Calu3 (cell line): ENCODE measurements at regions not wholly inside any gene's neighbourhood (a gene's known extent, or its start where the extent isn't known, plus 50 kb on each side); places are given as distances from the start of the nearest gene placed in this dataset.

ENCODE experiments used
- BruUV-seq: library from RNA; stranded (reverse); fragments of 400-500 nt; replicated peaks from 2 replicates; lab custom pipeline; 2021; lab: Mats Ljungman, UMichigan
- CTCF ChIA-PET: fragments of 300-600 bp; sonication (Branson Sonifier 250); formaldehyde crosslinking; loops from one replicate; lab custom pipeline; 2022; ENCODE audit warnings: antibody characterized with exemption; lab: Charles Lee
- DNase-seq: peaks from one replicate; pipeline ENCODE4 v3.0.0; 2022
- H3K27ac Mint-ChIP-seq: one replicate; pipeline ENCODE4 v1.8.0; 2022; ENCODE audit warnings: mixed read lengths; ENCODE audit not compliant: unreplicated experiment
- H3K27me3 Mint-ChIP-seq: one replicate; pipeline ENCODE4 v1.8.0; 2022; ENCODE audit warnings: mixed read lengths; ENCODE audit not compliant: unreplicated experiment
- H3K36me3 Mint-ChIP-seq: one replicate; pipeline ENCODE4 v1.8.0; 2022; ENCODE audit warnings: mild to moderate bottlenecking, moderate library complexity, mixed read lengths; ENCODE audit not compliant: insufficient read depth, unreplicated experiment
- H3K4me1 Mint-ChIP-seq: one replicate; pipeline ENCODE4 v1.8.0; 2022; ENCODE audit warnings: mild to moderate bottlenecking, low read depth, mixed read lengths; ENCODE audit not compliant: unreplicated experiment
- H3K4me3 Mint-ChIP-seq: one replicate; pipeline ENCODE4 v1.8.0; 2022; ENCODE audit warnings: mild to moderate bottlenecking, low read depth, moderate library complexity, mixed read lengths; ENCODE audit not compliant: unreplicated experiment
- H3K9me3 Mint-ChIP-seq: one replicate; pipeline ENCODE4 v1.8.0; 2022; ENCODE audit warnings: low read depth, mixed read lengths; ENCODE audit not compliant: unreplicated experiment
- CTCF ChIP-seq: fragments of 200-600 bp; IDR thresholded peaks from one replicate; pipeline ENCODE4 v1.8.0; 2022; ENCODE audit warnings: antibody characterized with exemption; ENCODE audit not compliant: unreplicated experiment
- intact Hi-C: fragments of 100-400 bp; cut with micrococcal nuclease; formaldehyde crosslinking; loops from one replicate; pipeline ENCODE4 v1.10.0; 2022; ENCODE audit not compliant: unreplicated experiment

GRCh38 chr15:70362886-70363285 is 265.2 kb upstream of the TLE3 start:
- no peaks in the 10 kb centered on the region for H3K9me3 Mint-ChIP-seq
- BruUV-seq = no TSS peak
- CTCF ChIA-PET = interaction anchor here (0.6 to 1.2 kb wide), 2 partner anchors 93 to 885 kb away, joined by 3 read pairs; no protein-coding TSS in a partner anchor
- H3K27me3 Mint-ChIP-seq = peaks cover 39% of the 10 kb centered on the region
- H3K27ac Mint-ChIP-seq = no peak overlapping the region
- no peak overlapping the region for H3K4me3 Mint-ChIP-seq
- H3K4me1 Mint-ChIP-seq = no peaks in the 10 kb centered on the region
- intact Hi-C loops = loop anchor here (5.0 to 10.0 kb wide), 3 partner anchors 261 to 886 kb away; no protein-coding TSS in a partner anchor
- DNase-seq = peak; percentile 71
- TF ChIP-seq CTCF = peak; percentile 67
- no peaks in the 10 kb centered on the region for H3K36me3 Mint-ChIP-seq

GRCh38 chr15:70362350-70362749 is 264.6 kb upstream of the TLE3 start:
- no peaks in the 10 kb centered on the region for H3K4me1 Mint-ChIP-seq
- no peaks in the 10 kb centered on the region for H3K9me3 Mint-ChIP-seq
- H3K4me3 Mint-ChIP-seq = no peak overlapping the region
- no peak for TF ChIP-seq CTCF
- intact Hi-C loops = loop anchor here (5.0 to 10.0 kb wide), 3 partner anchors 260 to 885 kb away; no protein-coding TSS in a partner anchor
- no peak for DNase-seq
- no peaks in the 10 kb centered on the region for H3K36me3 Mint-ChIP-seq
- H3K27me3 Mint-ChIP-seq = peaks cover 39% of the 10 kb centered on the region
- CTCF ChIA-PET = interaction anchor here (0.6 to 1.2 kb wide), 3 partner anchors 92 to 263 kb away, joined by 3 read pairs; no protein-coding TSS in a partner anchor
- BruUV-seq = no TSS peak
- H3K27ac Mint-ChIP-seq = no peak overlapping the region

- Mint-ChIP-seq H3K36me3 (no peaks in the 10 kb centered on the region), H3K27me3 (peaks cover 39% of the 10 kb centered on the region), H3K4me3 (no peak overlapping the region), H3K9me3 (no peaks in the 10 kb centered on the region), H3K27ac (no peak overlapping the region), H3K4me1 (no peaks in the 10 kb centered on the region)
- intact Hi-C loops = loop anchor here (5.0 to 10.0 kb wide), 3 partner anchors 260 to 885 kb away; no protein-coding TSS in a partner anchor
- DNase-seq = no peak
- TF ChIP-seq CTCF = no peak
- BruUV-seq = no TSS peak
- CTCF ChIA-PET = interaction anchor here (0.6 kb wide), 2 partner anchors 181 to 262 kb away, joined by 3 read pairs; no protein-coding TSS in a partner anchor
Measured at GRCh38 chr15:70361891-70362290, 264.2 kb upstream of the TLE3 start.

GRCh38 chr15:70361106-70361505 is 263.4 kb upstream of the TLE3 start:
- no TSS peak for BruUV-seq
- H3K27me3 Mint-ChIP-seq = peaks cover 42% of the 10 kb centered on the region

More at GRCh38 chr15:70361106-70361505, 263.4 kb upstream of the TLE3 start:
- Mint-ChIP-seq H3K9me3 (no peaks in the 10 kb centered on the region), H3K27ac (no peak overlapping the region), H3K36me3 (no peaks in the 10 kb centered on the region), H3K4me1 (no peaks in the 10 kb centered on the region), H3K4me3 (no peak overlapping the region)
- CTCF ChIA-PET = no interaction called here
- no peak for DNase-seq
- no peak for TF ChIP-seq CTCF
- intact Hi-C loops = loop anchor here (5.0 to 10.0 kb wide), 3 partner anchors 259 to 884 kb away; no protein-coding TSS in a partner anchor
